GM19463 (cell line): ENCODE measurements at regions not wholly inside any gene's neighbourhood (a gene's known extent, or its start where the extent isn't known, plus 50 kb on each side); places are given as distances from the start of the nearest gene placed in this dataset.
"Not testable (repeated sequence)": the region's sequence is repeated elsewhere in the genome, so short reads cannot be mapped to it uniquely, and the experiment has no call there.

ENCODE experiments used
- ATAC-seq: cut with Tn5 transposase; IDR thresholded peaks from one replicate; pipeline ENCODE4 v1.9.1; 2021; ENCODE audit warnings: mild to moderate bottlenecking, moderate library complexity; ENCODE audit not compliant: unreplicated experiment

DNA sequence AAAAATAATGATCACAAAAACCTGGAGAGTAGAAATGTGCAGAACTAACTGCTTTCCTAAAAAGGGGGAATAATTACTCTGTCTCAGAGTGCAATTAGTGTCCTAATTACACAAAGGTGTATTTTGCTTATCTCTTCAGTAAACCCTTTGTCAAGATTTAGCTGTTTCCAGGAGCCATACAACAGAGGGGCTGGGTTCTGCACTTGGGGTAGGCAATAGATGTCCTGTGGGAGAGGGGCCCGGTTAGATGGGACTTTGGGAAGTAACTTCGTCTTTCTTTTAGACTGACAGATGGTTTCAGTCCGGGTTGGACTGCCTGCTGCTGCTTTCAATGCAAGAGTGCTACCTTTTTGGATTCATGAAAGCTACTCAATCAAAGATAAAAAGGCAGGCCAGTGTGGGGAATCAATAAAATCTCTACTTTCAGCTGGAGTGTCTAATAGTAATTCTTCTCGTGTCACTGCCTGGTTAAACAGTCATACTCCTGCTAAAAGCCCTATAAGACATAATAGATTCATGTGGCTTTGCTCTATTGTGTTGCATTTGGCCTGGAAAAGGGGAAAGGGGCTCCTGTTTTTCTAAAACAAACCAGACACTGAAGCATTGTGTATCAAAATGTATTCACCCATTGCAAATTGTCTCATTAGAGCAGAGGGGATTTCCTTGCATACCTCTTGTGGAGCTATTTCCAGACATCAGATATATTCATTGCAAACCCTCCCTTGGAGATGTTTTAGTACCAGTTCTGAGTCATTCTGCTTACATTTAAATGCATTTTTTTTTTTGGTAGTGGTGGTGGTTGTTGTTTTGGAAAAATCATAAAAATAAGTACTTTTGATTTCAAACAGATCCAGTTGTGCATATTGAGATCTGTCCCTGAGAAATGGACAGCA is 83.3 kb upstream of the PCDH8 start:
- no peak for ATAC-seq

DNA sequence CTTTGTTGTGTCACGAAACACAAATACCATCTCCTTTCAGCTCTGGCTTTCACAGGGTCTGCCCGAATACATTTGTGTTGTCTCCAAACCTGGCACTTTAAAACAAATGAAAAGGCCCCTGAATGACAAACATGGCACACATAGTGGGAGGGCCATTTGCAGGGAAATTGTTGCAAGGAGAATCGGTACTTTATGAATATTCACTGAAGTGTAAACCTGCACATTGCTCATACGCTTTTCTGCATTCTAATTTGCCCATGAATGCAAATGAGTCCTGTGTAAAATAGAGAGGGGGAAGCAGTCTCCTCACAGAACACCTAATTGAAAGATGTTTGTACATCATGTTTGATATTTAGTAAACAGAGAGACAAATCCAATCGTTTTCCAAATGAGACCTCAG is 82.7 kb upstream of the PCDH8 start:
- ATAC-seq = no peak

DNA sequence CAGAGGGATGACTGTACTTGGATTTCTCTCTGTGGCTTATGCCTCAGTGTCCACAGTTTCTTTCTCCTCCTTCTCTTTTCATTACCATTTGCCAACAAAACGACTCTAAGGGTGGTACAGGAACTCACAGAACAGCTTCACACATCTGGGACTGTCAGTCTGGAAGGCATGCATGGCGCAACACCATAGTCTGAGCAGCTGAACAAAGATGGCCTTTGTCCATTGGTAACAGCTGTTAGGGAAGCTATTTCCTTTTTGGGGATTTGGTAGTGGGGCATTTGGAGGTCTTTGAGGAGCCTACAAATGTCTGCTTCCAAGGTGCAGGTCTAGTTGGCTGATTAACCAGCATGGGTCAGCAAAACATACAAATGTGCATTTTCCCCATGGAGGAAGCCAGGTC is 81.4 kb upstream of the PCDH8 start:
- ATAC-seq = no peak

DNA sequence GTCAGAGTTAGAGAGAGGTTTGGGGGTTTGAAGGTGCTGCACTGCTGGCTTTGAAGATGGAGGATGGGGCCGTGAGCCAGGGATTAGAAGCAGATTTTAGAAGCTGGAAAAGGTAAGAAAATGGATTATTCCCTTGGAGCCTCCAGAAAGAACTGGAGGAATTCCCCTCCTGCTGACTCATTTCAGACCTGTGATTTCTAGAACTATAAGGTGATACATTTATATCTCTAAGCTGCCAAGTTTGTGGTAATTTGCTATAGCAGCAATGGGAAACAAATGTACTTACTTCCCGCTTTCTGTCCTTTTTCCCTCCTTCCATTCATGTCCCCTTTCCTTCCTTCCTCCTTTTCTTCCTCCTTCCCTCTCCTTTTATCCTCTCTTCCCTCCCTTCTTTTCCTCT is 78.5 kb upstream of the PCDH8 start:
- ATAC-seq = no peak

DNA sequence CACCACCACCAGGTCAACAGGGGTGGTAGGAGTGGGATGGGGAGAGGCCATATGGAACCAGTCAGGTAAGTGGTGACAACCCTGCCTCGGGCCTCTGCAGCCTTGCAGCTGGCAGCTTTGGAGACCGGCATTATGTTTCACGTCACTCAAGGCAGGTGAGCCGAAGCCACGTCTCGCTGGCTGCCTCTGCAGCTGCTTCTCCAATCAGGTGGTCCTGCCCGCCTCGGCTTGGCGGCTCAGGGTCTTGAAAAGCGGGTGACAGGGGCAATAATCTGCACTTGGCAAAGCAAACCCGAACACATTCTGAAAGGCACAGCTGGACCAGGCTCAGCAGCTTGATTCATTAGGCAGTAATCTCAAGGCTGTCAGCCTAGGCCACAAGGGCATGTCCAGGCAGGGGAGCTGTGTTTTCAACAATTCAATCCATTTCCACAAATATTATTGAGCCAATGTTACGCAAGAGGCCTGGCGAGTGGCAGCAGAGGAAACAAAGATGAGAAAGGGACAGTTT is 77.4 kb upstream of the PCDH8 start:
- ATAC-seq = no peak

DNA sequence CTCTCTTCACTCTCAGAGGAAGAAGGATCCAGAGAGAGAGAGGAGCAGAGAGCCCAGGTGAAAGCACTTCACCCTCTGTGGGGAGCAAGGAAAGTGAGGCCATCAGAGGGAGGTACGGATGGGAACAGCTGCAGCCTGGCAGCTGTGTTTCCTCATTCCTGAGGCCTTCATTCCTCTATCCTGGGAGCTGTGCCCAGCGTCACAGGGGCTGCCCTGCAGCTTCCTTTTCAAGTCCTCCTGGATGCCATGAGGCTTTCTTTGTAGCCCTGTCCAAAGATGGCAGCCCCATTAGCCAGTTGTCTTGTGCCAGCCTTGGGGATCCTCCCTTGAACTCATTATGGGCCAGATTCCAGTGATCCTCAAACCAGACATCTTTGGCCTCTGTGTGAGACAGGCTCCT is 76.8 kb upstream of the PCDH8 start:
- no peak for ATAC-seq

DNA sequence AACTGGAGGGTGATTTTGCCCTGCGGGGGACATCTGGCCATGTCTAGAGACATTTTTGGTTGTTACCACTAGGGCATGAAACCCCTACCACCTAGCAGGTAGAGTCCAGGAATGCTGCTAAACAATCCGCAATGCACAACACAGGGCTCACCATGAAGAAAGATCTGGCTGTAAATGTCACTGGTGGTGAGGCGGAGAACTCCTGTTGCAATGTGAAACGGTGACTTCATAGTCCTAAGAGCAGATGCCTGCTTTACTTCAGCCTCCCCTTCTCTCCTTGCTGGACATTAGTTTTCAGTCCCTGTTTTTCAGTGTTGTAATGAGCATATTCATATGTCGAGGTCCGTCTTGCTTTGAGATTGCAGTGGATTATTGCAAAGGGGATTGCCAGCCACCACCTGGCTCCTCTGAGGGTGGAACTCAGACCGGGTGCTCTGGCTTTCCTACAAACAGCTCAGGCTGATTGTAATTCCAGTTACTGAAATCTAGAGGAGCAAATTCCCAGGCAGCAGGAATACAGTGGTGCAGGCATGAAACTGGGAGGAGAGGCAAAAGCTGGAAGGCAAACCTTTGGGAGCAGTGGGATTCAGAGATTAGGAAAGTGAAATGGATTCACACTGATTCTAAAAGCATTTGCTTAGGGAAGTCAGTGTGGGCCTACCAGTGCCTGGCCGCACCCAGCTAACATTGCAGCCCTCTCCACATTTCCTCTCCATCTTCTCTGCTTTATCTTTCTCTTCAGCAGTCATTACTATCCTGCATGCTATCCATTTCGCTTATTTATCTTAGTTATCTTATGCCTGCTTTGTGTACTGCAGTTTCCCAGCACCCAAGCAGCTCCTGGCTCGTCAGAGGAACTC is 76.1 kb upstream of the PCDH8 start:
- ATAC-seq = no peak

DNA sequence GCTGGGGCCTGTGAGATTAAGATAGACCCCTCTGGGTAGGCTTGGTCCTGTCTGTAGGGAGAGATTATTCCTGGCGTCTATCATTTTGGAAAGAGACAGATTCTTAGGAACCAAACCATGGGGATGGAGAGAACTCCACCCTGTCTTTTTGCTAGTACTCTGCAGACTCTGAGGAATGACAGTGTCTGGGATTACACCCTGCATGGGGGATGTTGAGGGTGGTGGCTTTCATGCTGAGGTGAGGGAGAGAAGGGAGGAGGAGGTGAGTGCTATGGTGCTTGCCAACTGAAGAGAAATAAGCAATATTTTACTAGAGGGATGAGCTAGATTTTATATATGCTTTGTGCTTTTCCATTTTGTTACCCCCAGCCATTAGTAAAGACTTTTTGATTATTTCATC is 74.5 kb upstream of the PCDH8 start:
- ATAC-seq = no peak

DNA sequence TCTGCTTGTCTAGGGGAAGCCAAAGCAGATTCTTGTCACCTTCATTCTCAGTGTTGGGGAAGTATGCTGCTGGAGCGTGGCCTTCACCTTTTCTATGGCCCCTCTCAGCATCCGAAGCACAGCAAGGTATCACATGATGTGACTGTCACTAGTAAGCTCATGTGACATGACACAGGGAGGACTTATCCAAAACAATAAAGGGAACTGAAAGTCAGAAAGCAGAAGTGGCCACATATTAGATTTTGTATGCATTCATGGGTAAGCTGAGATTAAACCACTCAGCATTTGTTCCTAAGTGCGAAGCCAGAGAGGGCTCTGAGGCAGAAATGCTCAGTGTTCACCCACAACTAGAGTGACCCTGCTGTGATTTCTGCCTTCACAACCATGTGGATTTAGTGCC is 72.8 kb upstream of the PCDH8 start:
- peak; percentile 91 for ATAC-seq

DNA sequence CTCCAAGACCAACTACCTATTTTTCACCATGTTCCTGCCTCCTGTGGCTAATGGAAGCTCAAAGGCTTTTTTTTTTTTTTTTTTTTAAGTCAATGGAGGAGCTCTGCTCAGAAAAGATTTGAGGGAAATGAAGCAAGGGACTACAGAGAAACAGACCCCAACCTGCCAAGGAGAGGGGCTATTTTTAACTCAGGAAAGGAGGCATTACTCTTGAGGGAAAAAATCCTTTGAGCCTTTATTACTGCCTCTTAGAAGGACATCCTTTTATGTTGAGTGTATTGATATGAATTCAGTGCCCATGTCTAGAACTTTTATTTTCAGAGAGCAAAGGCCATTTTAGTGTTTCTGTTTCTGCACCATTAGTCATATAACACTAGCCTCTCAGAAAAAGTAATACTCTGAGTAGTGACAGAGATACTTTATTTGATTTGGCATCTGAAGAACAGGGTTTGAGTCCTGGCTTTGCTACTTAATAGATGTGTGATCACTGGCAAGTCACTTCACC is 68.1 kb upstream of the PCDH8 start:
- no peak for ATAC-seq

DNA sequence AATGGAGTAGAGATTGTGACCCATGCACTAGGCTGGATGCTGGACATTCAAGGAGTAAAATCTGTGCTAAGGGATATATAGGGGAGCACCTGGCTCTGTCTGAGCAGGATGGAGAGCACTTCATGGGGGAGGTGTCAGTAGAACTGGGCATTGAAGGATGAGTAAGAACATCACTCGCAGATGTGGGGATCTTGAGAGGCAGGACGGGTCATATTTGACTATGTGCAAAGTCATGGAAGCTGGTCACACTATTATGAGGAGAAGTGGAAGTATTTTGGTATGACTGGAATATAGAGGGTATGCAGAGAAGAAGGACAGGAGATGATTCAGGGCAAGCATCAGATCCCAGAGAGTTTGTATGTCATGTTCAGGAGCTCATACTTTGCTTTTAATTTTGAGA is 62.9 kb upstream of the PCDH8 start:
- ATAC-seq = no peak

DNA sequence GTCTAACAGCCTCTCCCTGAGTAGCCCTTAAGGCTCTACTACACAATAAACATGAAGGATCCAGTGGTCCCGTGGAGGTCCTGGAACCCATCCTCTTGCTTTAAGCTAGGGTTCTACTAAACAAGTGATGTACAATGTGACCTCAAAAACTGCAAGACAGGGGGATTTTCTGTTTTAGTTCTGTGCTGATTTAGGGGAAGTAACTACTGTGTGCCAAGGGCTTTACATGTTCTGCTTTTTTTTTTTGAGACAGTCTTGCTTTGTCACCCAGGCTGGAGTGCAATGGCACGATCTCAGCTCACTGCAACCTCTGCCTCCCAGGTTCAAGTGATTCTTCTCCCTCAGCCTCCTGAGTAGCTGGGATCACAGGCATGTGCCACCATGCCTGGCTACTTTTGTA is 61.9 kb upstream of the PCDH8 start:
- ATAC-seq = not testable (repeated sequence)

DNA sequence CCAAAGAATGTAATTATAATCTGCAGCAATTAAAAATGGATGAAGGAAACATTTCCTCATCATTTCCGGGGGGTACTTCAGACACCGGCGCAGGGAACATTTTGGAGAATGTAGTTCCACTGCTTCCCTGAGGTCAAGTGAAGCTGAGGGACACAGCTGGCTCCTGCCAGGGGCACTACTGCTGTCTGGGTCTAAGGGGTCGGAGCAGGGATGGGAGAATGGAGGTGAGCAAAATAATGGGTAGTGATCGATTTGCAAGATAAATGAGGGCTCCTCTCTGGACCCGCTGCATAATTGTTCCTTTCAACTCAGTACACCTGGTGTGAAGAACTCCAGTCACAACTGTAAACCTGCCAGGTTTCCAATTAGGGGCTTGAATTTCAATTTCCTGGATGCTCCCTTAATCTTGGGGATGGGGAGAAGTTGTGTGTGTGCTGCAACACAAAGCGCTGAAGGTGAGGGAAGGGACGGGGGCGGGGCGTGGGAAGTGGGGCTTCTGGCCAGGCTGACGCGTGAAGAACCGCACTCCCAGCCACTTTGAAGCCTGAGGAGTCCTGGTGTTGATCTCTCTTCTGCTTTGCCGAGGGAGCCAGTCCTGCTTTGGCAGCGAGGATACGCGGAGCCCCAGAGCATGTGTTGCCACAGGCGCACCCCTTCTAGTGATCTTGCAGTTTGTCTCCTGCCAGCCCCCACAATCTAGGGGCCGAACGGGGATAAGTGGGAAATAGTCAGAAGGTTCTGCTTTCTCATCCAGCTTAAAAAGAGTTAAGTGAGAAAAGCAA is 57.9 kb upstream of the PCDH8 start:
- no peak for ATAC-seq

DNA sequence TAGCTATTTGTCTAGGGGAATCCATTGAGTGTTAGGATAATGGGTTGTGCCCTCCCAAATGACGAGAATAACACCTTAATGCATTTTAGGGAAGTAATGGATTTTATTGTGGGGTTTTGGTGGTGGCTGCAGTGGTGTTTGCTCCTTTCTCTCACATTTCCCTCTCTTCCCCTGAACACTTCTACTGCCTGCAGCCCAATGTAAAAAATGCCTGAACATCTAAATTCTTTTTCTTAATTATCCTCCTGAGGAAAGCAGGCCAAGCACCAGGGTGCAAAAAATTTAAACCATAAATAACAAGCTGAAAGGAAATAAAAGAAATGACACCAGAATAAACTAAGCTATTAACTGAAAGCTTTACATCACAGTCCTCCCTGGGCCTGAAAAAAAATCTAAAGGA is 57.3 kb upstream of the PCDH8 start:
- no peak for ATAC-seq

DNA sequence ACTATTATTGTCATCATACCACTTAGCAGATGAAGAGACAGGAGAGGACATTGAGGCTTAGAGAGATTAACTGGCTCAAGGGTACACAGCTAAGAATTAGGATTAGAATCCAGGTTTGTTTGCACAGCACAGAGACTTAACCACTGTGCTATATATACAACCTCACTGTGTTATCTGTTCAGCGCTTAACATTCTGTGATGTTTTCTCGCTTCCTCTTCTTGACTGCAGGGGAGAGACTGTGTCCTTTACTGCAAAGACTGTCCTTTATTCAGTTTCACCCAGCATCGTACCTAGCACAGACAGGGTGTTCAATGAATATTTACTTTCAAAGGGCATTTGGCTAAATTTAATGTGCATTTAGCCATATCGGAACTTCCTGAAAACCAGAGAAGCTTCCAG is 54.9 kb upstream of the PCDH8 start:
- ATAC-seq = peak; percentile 93

DNA sequence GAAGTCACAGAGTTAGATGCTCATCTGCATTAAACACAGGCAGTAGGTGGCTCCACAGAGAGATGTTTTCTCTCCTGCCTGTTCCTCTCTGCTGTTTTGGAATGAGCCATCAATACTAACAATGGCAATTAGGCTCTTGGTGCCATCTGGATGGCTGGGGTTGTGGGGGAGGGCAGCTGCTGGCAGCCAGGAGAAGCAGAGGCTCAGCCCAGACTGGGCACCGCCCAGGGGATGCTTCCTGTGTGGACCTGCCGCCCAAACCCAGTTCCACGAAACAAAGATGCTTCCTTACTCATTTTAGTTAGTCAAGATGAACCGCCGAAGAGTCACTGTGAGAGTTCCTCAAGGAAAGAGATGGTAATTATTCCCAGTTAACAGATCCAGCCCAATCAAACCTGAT is 50.8 kb upstream of the PCDH8 start:
- ATAC-seq = no peak
